CD4-positive, alpha-beta T cell treated with Interleukin-2 at 100 ng/mL for 4 hours (primary cell): ENCODE measurements at regions not wholly inside any gene's neighbourhood (a gene's known extent, or its start where the extent isn't known, plus 50 kb on each side); places are given as distances from the start of the nearest gene placed in this dataset.
"Not testable (repeated sequence)": the region's sequence is repeated elsewhere in the genome, so short reads cannot be mapped to it uniquely, and the experiment has no call there.

Experiments used
- DNase-seq: peaks from one replicate; pipeline ENCODE4 v3.0.0-alpha.2; 2020; ENCODE audit warnings: low spot score

- no peak for DNase-seq
Observed at GRCh38 chr13:99736541-99736940, 235.0 kb downstream of the ZIC5 start.

- no peak for DNase-seq
Observed at GRCh38 chr13:99734013-99734693, 232.9 kb downstream of the TM9SF2 start.

- DNase-seq, result no peak
Observed at GRCh38 chr13:99733346-99733745, 232.1 kb downstream of the TM9SF2 start.

GRCh38 chr13:99731747-99732146 is 230.5 kb downstream of the TM9SF2 start:
- DNase-seq, result no peak

- no peak for DNase-seq
Observed at GRCh38 chr13:99730403-99730802, 229.1 kb downstream of the TM9SF2 start.

- no peak for DNase-seq
Observed at GRCh38 chr13:99729745-99730144, 228.5 kb downstream of the TM9SF2 start.

GRCh38 chr13:99727651-99728050 is 226.4 kb downstream of the TM9SF2 start:
- DNase-seq, result not testable (repeated sequence)

GRCh38 chr13:99726282-99726894 is 225.1 kb downstream of the TM9SF2 start:
- DNase-seq, result no peak

- no peak for DNase-seq
Observed at GRCh38 chr13:99725644-99726043, 224.4 kb downstream of the TM9SF2 start.

- DNase-seq, result no peak
Observed at GRCh38 chr13:99724633-99725517, 223.6 kb downstream of the TM9SF2 start.

GRCh38 chr13:99723878-99724277 is 222.6 kb downstream of the TM9SF2 start:
- no peak for DNase-seq

- DNase-seq, result no peak
Observed at GRCh38 chr13:99722931-99723330, 221.7 kb downstream of the TM9SF2 start.

- DNase-seq, result no peak
Observed at GRCh38 chr13:99722338-99722818, 221.1 kb downstream of the TM9SF2 start.

- DNase-seq, result no peak
Observed at GRCh38 chr13:99721606-99722337, 220.5 kb downstream of the TM9SF2 start.

- DNase-seq, result no peak
Observed at GRCh38 chr13:99717959-99718674, 216.8 kb downstream of the TM9SF2 start.

- no peak for DNase-seq
Observed at GRCh38 chr13:99709134-99709533, 207.9 kb downstream of the TM9SF2 start.

GRCh38 chr13:99704390-99704789 is 203.1 kb downstream of the TM9SF2 start:
- DNase-seq, result no peak

- no peak for DNase-seq
Observed at GRCh38 chr13:99703908-99704307, 202.6 kb downstream of the TM9SF2 start.

- DNase-seq, result no peak
Observed at GRCh38 chr13:99702687-99703319, 201.5 kb downstream of the TM9SF2 start.

- DNase-seq, result no peak
Observed at GRCh38 chr13:99700468-99700867, 199.2 kb downstream of the TM9SF2 start.

GRCh38 chr13:99698816-99699099 is 197.5 kb downstream of the TM9SF2 start:
- DNase-seq, result no peak
